Anterior cingulate cortex (tissue), 58 donors: ENCODE measurements at regions not wholly inside any gene's neighbourhood (a gene's known extent, or its start where the extent isn't known, plus 50 kb on each side); places are given as distances from the start of the nearest gene placed in this dataset.

Experiments used
- DNase-seq, 58 donors: peaks; one replicate each; lab custom pipeline; 2025; lab: John Stamatoyannopoulos, UW

DNA sequence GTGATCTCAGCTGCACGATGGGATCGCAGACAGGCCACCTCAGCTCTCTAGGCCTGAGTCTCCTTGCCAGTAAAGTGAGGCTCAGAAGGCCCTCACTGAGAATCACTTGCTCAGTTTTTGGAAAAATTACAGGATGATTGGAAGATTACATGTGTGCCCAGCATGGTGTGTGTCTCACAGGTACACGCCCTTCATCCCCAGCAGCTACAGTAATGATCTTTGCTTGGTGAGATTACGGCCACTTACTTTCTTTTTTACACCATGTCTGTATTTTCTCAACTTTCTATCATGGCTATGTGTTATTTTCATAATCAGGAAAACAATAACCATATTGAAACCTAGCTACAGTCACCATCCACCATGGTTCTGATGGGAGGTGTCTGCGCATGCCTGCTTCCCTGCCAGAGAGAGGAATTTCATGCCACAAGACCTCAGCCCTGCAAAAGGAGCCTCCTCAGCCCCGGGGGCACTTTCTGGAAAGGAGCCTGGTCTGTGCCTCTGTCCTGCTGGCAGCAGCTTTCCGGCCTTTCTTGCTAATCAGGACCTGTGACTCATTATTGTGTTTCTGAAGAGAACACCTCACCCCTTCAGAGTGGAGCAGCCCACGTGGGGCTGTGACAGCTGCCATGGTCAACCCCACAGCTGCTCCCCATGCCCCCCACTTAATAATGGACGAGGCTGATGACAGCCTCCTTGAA lies 64.2 kb upstream of the OLFM1 start:
- DNase-seq = peak in 2 of 58 donors; percentile 3 to 28

GRCh38 chr9:135023786-135024405 lies 63.6 kb upstream of the OLFM1 start:
- no peak for DNase-seq

DNA sequence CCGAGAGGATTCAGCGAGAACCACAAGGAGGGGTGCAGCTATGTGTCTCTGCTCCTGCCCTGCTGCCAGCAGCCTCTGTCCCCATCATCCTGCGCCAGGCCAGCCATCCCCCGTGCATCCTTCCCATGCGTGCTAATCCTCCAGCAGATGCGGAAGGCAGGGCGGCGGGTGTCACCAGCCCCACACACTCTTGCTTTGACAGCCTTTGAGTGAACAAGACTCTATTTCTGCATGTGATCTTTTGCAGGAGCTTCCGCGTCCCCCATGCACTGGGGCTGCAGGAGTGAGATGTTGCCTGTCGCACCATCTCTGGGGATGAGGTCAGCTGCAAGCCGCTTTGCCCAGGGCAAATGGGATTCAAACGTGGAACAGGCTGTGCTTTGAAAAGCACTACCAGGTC lies 58.0 kb upstream of the OLFM1 start:
- no peak for DNase-seq

- no peak for DNase-seq
These were observed 57.5 kb upstream of the OLFM1 start for GRCh38 chr9:135029871-135030565.

DNA sequence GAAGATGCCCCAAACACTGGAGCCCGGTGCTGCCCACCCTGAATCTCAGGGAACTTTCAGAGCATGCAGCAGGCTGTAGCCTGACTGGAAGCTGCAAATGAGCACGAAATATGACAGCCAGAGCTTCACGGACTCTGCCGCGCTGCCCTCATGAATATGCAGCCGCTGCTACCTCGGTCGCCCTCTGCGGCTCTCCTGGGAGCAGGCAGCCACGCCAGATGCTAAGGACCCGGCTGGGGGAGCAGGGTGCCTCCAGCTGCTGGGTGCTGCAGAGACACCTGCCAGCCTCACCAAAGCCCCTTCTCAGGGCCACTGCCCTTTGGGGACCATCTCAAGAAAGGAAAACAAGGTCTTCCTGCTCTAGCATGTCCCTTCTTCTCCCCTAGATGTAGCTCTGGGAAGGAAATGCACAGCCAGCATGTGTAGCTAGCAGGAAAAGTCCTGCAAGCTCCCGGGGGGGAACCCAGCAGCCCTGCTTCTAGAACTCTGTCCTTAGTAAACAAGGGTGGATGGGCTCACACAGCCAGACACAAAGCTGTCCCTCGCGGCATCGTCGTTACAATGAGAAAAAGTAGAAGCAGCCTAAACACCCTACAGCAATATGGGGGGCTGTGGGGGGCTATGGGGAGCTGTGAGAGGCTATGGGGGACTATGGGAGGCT lies 56.8 kb upstream of the OLFM1 start:
- no peak for DNase-seq

DNA sequence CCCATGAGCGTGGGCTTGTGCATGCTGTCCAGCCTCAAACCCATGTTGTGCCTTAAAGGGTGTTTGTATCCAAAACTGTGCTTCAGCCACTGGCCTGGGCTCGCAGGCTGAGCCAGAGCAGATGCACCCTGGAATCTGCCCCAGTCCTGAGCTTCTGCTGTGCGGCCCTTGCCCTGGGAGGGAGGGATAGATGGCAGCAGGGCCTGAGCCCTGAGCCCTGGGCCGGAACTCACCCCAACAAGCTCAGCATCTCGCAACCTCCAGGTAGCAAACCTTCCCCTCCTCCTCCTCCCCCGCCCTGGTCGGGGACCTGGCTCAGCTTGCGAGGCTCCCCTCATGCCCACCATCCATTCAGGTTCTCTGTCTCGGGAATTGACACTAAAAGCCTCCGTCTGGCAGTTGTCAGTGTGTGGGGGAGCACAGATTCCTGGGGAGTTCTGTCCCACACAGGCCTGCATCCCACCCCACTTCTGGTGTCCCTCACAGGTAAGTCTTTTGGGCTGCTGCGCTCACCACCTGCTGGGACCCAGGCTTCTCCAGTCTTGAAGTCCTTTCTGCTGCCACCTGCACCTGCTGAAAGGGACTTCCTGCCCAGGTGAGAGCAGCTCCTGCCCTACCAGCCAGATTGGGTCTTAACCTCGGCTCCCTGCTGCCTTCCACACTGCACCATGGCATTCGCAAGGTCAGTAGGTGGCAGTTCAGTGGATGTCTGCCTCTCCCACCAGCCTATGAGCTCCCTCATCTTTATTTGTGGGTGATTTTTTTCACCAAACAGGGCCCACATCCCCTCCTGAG lies 55.2 kb upstream of the OLFM1 start:
- DNase-seq = no peak

DNA sequence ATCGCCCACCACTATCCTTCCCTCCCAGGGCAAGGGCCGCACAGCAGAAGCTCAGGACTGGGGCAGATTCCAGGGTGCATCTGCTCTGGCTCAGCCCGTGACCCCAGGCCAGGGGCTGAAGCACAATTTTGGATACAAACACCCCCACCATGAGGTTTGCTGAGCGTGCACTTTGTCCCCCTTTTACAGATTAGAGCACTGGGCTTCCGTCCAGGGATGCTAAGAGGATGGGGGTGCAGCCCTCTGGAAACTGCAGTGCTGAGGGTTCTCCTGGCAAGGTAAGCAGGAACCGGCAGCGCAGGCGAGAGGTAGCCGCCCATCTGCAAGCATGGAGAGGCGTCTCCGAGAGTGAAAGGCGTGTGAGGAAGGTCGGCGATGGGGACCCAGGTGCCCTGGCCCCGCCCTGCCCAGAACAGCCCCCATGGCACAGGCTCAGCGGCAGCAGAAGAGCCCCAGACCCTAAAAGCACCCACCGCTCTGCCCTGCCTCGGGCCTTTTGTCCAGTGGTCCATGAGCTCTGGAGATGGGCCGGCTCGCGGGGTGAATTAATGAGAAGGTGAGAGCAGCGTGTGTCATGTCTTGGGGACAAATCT lies 54.5 kb upstream of the OLFM1 start:
- no peak for DNase-seq

DNA sequence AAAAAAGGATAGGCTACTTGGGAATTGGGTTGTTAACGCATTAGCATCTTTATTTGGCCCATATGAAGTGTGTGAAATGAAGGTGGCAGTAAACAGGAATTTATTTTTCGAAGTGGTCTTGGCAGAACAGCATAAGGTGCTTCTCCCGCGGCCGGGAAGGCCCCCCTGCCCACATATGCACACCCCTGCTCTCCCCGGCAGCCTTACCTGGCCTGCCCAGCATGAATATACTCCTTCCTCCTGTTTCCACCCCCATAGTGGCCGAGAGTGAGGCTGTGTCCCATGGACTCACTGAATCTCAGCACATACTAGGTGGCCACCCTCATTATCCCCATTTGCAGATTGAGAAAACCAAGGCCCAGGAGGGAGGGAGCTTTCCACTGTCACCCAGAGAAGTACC lies 54.0 kb upstream of the OLFM1 start:
- DNase-seq = no peak

GRCh38 chr9:135034106-135034505 lies 53.4 kb upstream of the OLFM1 start:
- DNase-seq = no peak

DNA sequence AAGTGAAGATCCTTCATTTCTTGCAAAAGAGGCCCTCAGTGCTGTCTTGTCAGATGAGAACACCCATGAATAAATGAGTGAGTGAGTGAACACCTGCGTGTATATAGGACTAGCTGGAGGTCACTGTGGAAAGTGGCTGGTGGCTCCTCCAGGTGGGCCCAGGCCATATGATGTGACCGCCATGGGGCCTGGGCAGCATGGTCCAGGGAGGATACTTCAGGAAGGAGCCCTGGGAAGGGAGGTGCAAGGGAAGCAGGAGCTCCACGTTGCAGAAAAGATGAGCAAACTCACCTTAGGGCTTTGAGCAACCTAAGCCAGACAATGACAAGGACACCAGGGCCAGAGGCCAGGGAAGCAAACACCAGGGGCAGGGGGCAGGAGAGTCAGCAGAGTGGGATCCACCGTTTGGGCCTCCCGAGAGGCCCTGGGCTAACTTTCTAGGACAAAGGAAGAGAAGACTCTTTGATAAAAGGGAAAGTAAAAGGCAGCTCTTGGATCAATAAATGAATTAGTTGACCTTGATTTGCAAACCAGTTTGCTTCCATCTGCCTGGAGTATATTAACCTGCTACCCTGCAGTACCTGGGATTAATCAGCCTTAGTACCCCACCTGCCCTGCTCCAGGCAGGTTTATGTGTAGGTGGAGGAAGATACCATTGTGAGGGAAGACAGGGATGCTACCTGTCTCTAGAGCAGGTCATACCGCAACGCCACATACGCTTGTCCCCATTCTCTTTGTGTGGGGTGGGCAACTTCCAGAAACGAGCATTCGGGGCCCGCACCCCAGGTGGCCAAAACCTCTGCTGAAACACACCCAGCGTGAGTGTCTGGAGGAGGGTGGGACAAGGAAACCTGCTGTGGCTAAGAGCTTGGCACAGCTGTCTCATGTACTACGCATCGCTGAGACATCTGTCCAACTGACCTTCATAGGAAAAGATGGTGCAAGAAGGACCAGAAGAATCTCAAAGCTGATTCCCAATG lies 51.4 kb upstream of the OLFM1 start:
- no peak for DNase-seq

- DNase-seq = no peak
These were observed 50.5 kb upstream of the OLFM1 start for GRCh38 chr9:135036861-135037465.

GRCh38 chr9:135037521-135038250 lies 49.8 kb upstream of the OLFM1 start:
- DNase-seq = no peak
